ENCODE measurements at regions not wholly inside any gene's neighbourhood (a gene's known extent, or its start where the extent isn't known, plus 50 kb on each side); places are given as distances from the start of the nearest gene placed in this dataset.

GRCh38 chr2:150695451-150696135 is 208.1 kb upstream of the RND3 start:
- TF ChIP-seq CTCF (IDR thresholded peaks at IDR 0.05; ENCODE audit: poor library complexity): no peak
- no peak for TF ChIP-seq EZH2phosphoT487 (IDR thresholded peaks at IDR 0.05; ENCODE audit: low read depth, severe bottlenecking, unreplicated experiment)
- no peak for TF ChIP-seq EZH2 (IDR thresholded peaks at IDR 0.05; ENCODE audit: borderline replicate concordance)
